ENCODE measurements at regions not wholly inside any gene's neighbourhood (a gene's known extent, or its start where the extent isn't known, plus 50 kb on each side); places are given as distances from the start of the nearest gene placed in this dataset.

- ATAC-seq (no peak), DNase-seq (no peak)
- WGBS (ENCODE audit: insufficient coverage, low coverage, low lambda C conversion rate, missing lambda C conversion rate), result 79% methylated on average over 8 of the region's 9 CpGs
- Histone ChIP-seq H3K4me1 (peaks cover 0 to 5% (median 0%) of the 10 kb centered on the region in 4 donors), H3K4me3 (no peak overlapping the region), H3K9me3 (no peaks in the 10 kb centered on the region), H3K27me3 (no peaks in the 10 kb centered on the region), H3K27ac (no peak overlapping the region), H3K36me3 (no peaks in the 10 kb centered on the region)
- TF ChIP-seq CTCF (IDR thresholded peaks at IDR 0.05) (no peak), POLR2A (IDR thresholded peaks at IDR 0.05) (no peak)
- intact Hi-C loops (cut with DNase I), result no loop called here
Observed at GRCh38 chr12:114733919-114734318, 49.9 kb upstream of the TBX3 start.

Small RNA genes in the stretch of these regions (small RNA-seq; reads per million reads assigned to genes)
- gene AC009804.1 (0 reads per million in 2 experiments), gene RF00275 (0 reads per million in 2 experiments), gene RF00443 (0 reads per million in 2 experiments), gene RN7SL865P (0 reads per million in 2 experiments)
